Muscle layer of duodenum (tissue), 2 donors: ENCODE measurements at regions not wholly inside any gene's neighbourhood (a gene's known extent, or its start where the extent isn't known, plus 50 kb on each side); places are given as distances from the start of the nearest gene placed in this dataset.

Experiments
- H3K27ac ChIP-seq: one replicate; pipeline ENCODE4 v1.7.0; 2013; ENCODE audit warnings: mild to moderate bottlenecking, low read length
- H3K27me3 ChIP-seq: one replicate; pipeline ENCODE4 v1.7.0; 2013; ENCODE audit warnings: low read depth, mild to moderate bottlenecking, control low read depth, low read length
- H3K36me3 ChIP-seq, 2 donors: one replicate each; pipeline ENCODE4 v1.7.0; 2013; ENCODE audit warnings: low read length in 2 of 2, control low read depth in 1 of 2, mild to moderate bottlenecking in 1 of 2; ENCODE audit not compliant: insufficient read depth in 2 of 2, control insufficient read depth in 1 of 2
- H3K4me1 ChIP-seq, 2 donors: one replicate each; pipeline ENCODE4 v1.7.0; 2013; ENCODE audit warnings: low read length in 2 of 2, mild to moderate bottlenecking in 2 of 2, control low read depth in 1 of 2, moderate library complexity in 1 of 2; ENCODE audit not compliant: insufficient read depth in 2 of 2, control insufficient read depth in 1 of 2
- H3K4me3 ChIP-seq, 2 donors: one replicate each; pipeline ENCODE4 v1.7.0; 2013; ENCODE audit warnings: low read length in 2 of 2, low read depth in 1 of 2, mild to moderate bottlenecking in 1 of 2
- H3K9me3 ChIP-seq, 2 donors: one replicate each; pipeline ENCODE4 v1.7.0; 2013; ENCODE audit warnings: low read length in 2 of 2, control low read depth in 1 of 2, mild to moderate bottlenecking in 1 of 2; ENCODE audit not compliant: control insufficient read depth in 1 of 2
- donor health status: healthy.

- Histone ChIP-seq H3K4me3 (no peak overlapping the region), H3K27ac (no peak overlapping the region)
Observed at GRCh38 chr19:31903979-31904378, 441.4 kb upstream of the ZNF507 start.

DNA sequence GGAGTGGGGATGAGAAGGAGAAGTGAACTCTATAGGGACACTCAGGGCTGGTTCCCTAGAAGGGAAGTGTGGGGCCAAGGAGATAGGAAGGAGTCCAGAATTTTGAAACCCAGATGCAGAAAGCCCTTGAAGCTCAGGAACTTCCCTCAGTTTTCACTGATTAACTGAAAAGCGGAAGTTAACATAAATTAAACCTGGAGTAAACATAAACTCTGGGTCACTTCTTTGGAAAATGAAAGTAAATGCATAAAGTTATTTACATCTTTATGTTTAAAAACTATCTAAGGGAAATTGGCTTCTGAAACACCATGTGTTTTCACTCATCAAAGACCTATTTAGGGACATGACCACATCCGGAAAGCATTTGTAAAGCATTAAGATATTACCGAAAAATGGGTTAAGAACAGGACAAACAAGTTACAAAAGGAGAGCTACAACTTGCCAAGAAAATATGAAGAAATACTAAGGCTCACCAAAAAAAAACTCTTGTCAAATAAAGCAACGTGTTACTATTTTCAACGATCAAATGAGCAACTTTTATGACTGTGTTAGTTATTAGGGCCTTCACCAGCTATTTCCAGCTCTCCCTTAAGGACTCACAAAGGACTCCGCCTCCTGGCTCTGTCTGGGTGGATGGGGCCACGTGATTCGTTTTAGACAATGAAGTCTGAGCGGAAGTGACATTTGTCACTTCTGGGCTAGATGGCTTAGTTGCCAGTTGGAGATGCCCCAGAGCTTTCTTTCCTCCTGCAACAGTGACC lies 439.1 kb upstream of the ZNF507 start:
- Histone ChIP-seq H3K27me3 (no peaks in the 10 kb centered on the region), H3K27ac (peak overlapping the region; percentile 14), H3K36me3 (no peaks in the 10 kb centered on the region), H3K4me3 (no peak overlapping the region), H3K4me1 (no peaks in the 10 kb centered on the region), H3K9me3 (no peaks in the 10 kb centered on the region)

More at GRCh38 chr19:31903979-31904378, 441.4 kb upstream of the ZNF507 start:
- Histone ChIP-seq H3K36me3 (no peaks in the 10 kb centered on the region), H3K27me3 (no peaks in the 10 kb centered on the region), H3K9me3 (no peaks in the 10 kb centered on the region), H3K4me1 (no peaks in the 10 kb centered on the region)

- H3K27me3 ChIP-seq = no peaks in the 10 kb centered on the region
- H3K27ac ChIP-seq = no peak overlapping the region
- H3K36me3 ChIP-seq = no peaks in the 10 kb centered on the region
- H3K4me3 ChIP-seq = no peak overlapping the region
- H3K4me1 ChIP-seq = no peaks in the 10 kb centered on the region
- H3K9me3 ChIP-seq = no peaks in the 10 kb centered on the region
Observed at GRCh38 chr19:31907661-31908060, 437.7 kb upstream of the ZNF507 start.

DNA sequence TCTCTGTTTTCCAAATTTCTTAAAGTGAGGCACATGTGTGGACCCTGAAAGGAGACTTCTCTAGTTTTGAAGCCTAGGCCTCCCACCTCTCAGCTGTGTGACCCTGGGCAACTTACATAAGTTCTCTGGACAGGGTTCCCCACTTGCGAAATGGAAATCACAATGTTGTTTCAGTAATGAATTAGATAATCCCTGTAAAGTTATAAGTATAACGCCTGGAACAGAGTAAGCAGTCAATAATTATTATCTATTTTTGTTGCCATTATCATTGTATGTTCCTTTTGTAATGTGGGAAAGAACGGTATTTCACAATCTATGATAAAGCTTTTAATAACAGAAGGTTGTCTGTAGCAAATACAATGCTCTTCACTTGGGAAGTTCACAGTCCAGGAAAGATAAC lies 437.3 kb upstream of the ZNF507 start:
- Histone ChIP-seq H3K4me3 (no peak overlapping the region), H3K4me1 (no peaks in the 10 kb centered on the region), H3K27ac (no peak overlapping the region)

GRCh38 chr19:31908496-31909225 lies 436.7 kb upstream of the ZNF507 start:
- Histone ChIP-seq H3K4me3 (no peak overlapping the region), H3K27ac (no peak overlapping the region), H3K27me3 (no peaks in the 10 kb centered on the region), H3K9me3 (no peaks in the 10 kb centered on the region), H3K36me3 (no peaks in the 10 kb centered on the region), H3K4me1 (no peaks in the 10 kb centered on the region)

More for the DNA sequence above, 437.3 kb upstream of the ZNF507 start:
- Histone ChIP-seq H3K9me3 (no peaks in the 10 kb centered on the region), H3K27me3 (no peaks in the 10 kb centered on the region), H3K36me3 (no peaks in the 10 kb centered on the region)

- no peak overlapping the region for H3K27ac ChIP-seq
- no peak overlapping the region for H3K4me3 ChIP-seq
- no peaks in the 10 kb centered on the region for H3K4me1 ChIP-seq
- H3K27me3 ChIP-seq = no peaks in the 10 kb centered on the region
- H3K36me3 ChIP-seq = no peaks in the 10 kb centered on the region
- H3K9me3 ChIP-seq = no peaks in the 10 kb centered on the region
Observed at GRCh38 chr19:31910224-31910623, 435.2 kb upstream of the ZNF507 start.

GRCh38 chr19:31911577-31911976 lies 433.8 kb upstream of the ZNF507 start:
- Histone ChIP-seq H3K4me3 (no peak overlapping the region), H3K9me3 (no peaks in the 10 kb centered on the region), H3K27ac (no peak overlapping the region), H3K27me3 (no peaks in the 10 kb centered on the region), H3K36me3 (no peaks in the 10 kb centered on the region), H3K4me1 (no peaks in the 10 kb centered on the region)

DNA sequence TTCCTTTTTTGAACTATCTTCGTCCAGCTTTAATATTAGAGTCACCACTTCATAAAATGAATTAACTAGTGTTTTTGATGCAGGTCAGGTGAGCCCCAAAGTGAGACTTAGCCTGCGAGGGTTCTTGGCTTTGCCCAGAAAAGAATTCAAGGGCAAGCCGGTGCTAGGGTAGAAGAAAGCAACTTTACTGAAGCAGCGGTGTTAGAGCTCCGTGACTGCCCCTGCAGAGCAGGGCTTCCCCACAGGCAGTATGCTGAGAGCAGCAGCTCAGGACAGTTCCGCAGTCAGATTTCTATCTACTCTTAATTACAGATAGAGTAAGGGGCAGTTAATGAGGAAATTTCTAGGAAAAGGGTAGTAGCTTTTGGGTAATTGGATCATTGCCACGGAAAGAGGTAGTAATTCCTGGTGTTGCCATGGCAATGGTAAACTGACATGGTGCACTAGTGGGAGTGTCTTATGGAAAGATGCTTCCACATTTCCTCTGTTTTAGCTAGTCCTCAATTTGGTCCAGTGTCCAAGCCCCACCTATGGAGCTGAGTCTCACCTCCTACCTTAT lies 432.2 kb upstream of the ZNF507 start:
- H3K4me3 ChIP-seq = no peak overlapping the region
- H3K36me3 ChIP-seq = no peaks in the 10 kb centered on the region
- H3K4me1 ChIP-seq = no peaks in the 10 kb centered on the region
- no peak overlapping the region for H3K27ac ChIP-seq
- no peaks in the 10 kb centered on the region for H3K27me3 ChIP-seq
- no peaks in the 10 kb centered on the region for H3K9me3 ChIP-seq

GRCh38 chr19:31930401-31930800 lies 415.0 kb upstream of the ZNF507 start:
- H3K4me1 ChIP-seq = no peaks in the 10 kb centered on the region
- H3K27ac ChIP-seq = no peak overlapping the region
- no peak overlapping the region for H3K4me3 ChIP-seq
- no peaks in the 10 kb centered on the region for H3K9me3 ChIP-seq
- no peaks in the 10 kb centered on the region for H3K36me3 ChIP-seq
- no peaks in the 10 kb centered on the region for H3K27me3 ChIP-seq

DNA sequence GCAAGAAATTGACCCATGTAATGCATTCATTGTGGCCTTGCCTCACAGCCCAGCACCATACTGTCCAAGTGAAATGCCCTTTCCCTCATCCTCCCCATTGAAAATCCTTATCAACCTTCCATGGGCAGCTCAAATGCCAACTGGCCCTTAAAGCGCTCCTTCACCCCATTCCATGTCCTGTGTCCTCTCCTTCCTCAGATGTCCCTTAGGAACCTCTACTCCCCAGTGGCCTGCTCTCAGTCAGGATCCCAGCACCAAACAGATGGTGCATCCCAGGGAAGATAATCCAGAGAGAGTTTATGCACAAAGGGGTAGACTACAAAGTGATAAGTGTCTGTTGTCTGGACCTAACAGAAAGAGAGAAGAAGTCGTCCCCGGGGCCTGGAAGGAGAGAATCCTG lies 407.4 kb upstream of the ZNF507 start:
- Histone ChIP-seq H3K27me3 (no peaks in the 10 kb centered on the region), H3K4me3 (no peak overlapping the region), H3K4me1 (no peaks in the 10 kb centered on the region), H3K36me3 (no peaks in the 10 kb centered on the region), H3K9me3 (no peaks in the 10 kb centered on the region), H3K27ac (no peak overlapping the region)

DNA sequence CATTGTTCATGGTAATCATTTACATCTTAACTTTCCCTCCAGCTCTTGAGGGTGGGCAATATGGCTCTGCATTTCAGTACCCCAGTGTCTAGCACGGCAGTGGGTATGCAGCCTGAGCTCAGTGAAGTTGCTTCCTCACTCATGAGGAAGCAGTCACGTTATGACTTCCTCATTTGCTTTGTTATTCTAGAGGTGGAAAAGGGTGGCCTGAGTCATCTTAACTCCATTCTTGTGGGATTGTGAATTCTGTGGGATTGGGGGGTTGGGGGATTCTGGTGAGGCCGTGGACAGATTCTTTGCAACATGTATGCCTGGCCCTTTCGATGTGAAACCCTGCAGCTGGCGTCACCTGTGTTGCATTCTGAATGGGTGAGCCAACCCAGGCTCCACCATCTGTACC lies 406.7 kb upstream of the ZNF507 start:
- Histone ChIP-seq H3K9me3 (no peaks in the 10 kb centered on the region), H3K36me3 (no peaks in the 10 kb centered on the region), H3K4me1 (no peaks in the 10 kb centered on the region), H3K4me3 (no peak overlapping the region), H3K27ac (no peak overlapping the region), H3K27me3 (no peaks in the 10 kb centered on the region)
